ENCODE measurements at regions not wholly inside any gene's neighbourhood (a gene's known extent, or its start where the extent isn't known, plus 50 kb on each side); places are given as distances from the start of the nearest gene placed in this dataset.

- TF ChIP-seq ZNF274 (IDR thresholded peaks at IDR 0.05; ENCODE audit: low read depth, low read length), result no peak
- no peak for TF ChIP-seq SUZ12 (IDR thresholded peaks at IDR 0.05; ENCODE audit: extremely low read depth, insufficient read depth, insufficient read length)
Measured at GRCh38 chr1:55463814-55464475, 248.8 kb upstream of the USP24 start.

Measured in NT2/D1 (cell line).